H1 (cell line): ENCODE measurements at regions not wholly inside any gene's neighbourhood (a gene's known extent, or its start where the extent isn't known, plus 50 kb on each side); places are given as distances from the start of the nearest gene placed in this dataset.

Experiments
- BRCA1 ChIP-seq: IDR thresholded peaks from 2 replicates; pipeline ENCODE4 v1.6.1; 2012; ENCODE audit warnings: low read depth, low read length, improper control_type of control experiment
- CBX8 ChIP-seq: fragments of 300-800, 300-1000 bp; sonication (generic); IDR thresholded peaks from 2 replicates; pipeline ENCODE4 v1.7.1; 2016; ENCODE audit warnings: low read depth, low read length, borderline replicate concordance
- CHD2 ChIP-seq: IDR thresholded peaks from 2 replicates; pipeline ENCODE4 v1.6.1; 2012; ENCODE audit warnings: low read length, improper control_type of control experiment
- EP300 ChIP-seq, 2 experiments: IDR thresholded peaks; 1 replicate in 1 of 2; 2 replicates in 1 of 2; pipeline ENCODE4 v1.6.1; 2011 to 2012; ENCODE audit warnings: low read depth in 2 of 2, low read length in 2 of 2, mild to moderate bottlenecking in 2 of 2, borderline replicate concordance in 1 of 2, inconsistent platforms in 1 of 2, moderate library complexity in 1 of 2
- HDAC6 ChIP-seq: IDR thresholded peaks from one replicate; pipeline ENCODE4 v1.7.1; 2012; ENCODE audit warnings: low read depth, mild to moderate bottlenecking, inconsistent platforms, low read length, moderate library complexity
- JUND ChIP-seq: IDR thresholded peaks from 2 replicates; pipeline ENCODE4 v1.6.1; 2011; ENCODE audit warnings: mild to moderate bottlenecking, improper control_type of control experiment, low read length
- KDM1A ChIP-seq: fragments of 200-600, 300-600 bp; sonication (generic); IDR thresholded peaks from 2 replicates; pipeline ENCODE4 v1.7.1; 2016; ENCODE audit warnings: mild to moderate bottlenecking, low read length, borderline replicate concordance
- SIN3A ChIP-seq, 2 experiments: IDR thresholded peaks in 1 of 2; conservative IDR thresholded peaks in 1 of 2; 2 replicates each; pipeline ENCODE4 v1.6.1; 2011 to 2012; ENCODE audit warnings: low read length in 2 of 2, improper control_type of control experiment in 1 of 2, low read depth in 1 of 2, mild to moderate bottlenecking in 1 of 2
- SP2 ChIP-seq: IDR thresholded peaks from 2 replicates; pipeline ENCODE4 v1.6.1; 2012; ENCODE audit warnings: mild to moderate bottlenecking, low read length, inconsistent platforms
- TF ChIP-seq, protein P1 (sequence below): IDR thresholded peaks from 2 replicates; pipeline ENCODE4 v1.6.1; 2011; ENCODE audit warnings: low read length, improper control_type of control experiment
- TF ChIP-seq, protein P2 (sequence below): IDR thresholded peaks from 2 replicates; pipeline ENCODE4 v1.6.1; 2012; ENCODE audit warnings: inconsistent platforms

DNA sequence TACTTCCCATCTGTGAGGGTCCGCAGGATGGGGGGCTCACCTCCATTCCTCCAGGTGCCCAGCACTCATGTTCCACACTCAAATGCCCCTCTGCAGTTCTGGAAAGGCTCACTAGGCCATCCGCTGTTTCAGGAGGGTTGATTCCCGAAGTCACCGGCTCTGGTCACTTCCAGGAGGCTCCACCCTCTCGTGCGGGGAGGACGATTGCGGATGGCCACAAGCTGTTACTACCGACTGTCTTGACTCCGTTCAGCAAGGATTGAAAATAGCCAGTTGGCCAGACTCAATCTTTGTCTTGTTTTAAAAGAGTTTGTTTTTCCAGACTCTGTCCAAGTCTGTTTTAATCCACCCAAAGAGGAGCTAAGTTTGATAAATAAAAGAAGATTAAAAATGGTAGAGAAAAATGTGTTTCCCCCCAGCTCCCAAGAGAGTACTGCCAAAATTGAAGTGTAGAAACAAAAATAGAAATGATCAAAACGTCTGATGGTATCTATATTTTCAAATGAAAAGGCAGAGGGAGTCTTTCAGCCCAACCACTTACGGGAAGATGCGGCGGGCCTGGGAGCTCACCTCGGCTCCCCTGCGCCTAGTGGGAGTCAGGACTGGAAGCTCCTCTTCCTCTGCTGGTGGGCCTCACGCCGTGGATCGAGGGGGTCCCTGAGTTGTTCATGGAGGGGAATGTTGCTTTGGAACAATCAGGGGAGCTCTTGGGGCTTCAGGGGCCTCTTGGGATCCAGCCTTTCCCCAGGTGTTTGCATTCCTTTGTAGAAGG is 1280.8 kb downstream of the BRD1 start (continued):
- TF ChIP-seq EP300 (IDR thresholded peaks at IDR 0.05; ENCODE audit: borderline replicate concordance in 1 of 2, low read depth in 2 of 2, low read length in 2 of 2), result no peak
- TF ChIP-seq SIN3A (conservative IDR thresholded peaks at IDR 0.05 in 1 of 2, IDR thresholded peaks at IDR 0.05 in 1 of 2; ENCODE audit: low read depth in 1 of 2, low read length in 2 of 2), result no peak
- TF ChIP-seq JUND, result no peak
- TF ChIP-seq SP2, result no peak
- no peak for TF ChIP-seq CBX8
- TF ChIP-seq, protein P1, sequence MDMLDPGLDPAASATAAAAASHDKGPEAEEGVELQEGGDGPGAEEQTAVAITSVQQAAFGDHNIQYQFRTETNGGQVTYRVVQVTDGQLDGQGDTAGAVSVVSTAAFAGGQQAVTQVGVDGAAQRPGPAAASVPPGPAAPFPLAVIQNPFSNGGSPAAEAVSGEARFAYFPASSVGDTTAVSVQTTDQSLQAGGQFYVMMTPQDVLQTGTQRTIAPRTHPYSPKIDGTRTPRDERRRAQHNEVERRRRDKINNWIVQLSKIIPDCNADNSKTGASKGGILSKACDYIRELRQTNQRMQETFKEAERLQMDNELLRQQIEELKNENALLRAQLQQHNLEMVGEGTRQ, result no peak
- TF ChIP-seq CHD2, result no peak
- TF ChIP-seq, protein P2, sequence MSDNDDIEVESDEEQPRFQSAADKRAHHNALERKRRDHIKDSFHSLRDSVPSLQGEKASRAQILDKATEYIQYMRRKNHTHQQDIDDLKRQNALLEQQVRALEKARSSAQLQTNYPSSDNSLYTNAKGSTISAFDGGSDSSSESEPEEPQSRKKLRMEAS, result no peak
- TF ChIP-seq BRCA1, result no peak
- TF ChIP-seq HDAC6, result no peak
- TF ChIP-seq KDM1A, result no peak
- TF ChIP-seq, all 59 proteins: peak for 0
